Left ventricle myocardium inferior (tissue), 1 donor: ENCODE measurements at regions not wholly inside any gene's neighbourhood (a gene's known extent, or its start where the extent isn't known, plus 50 kb on each side); places are given as distances from the start of the nearest gene placed in this dataset.

Source experiments
- DNase-seq: peaks from one replicate; pipeline ENCODE4 v3.0.0-alpha.2; 2020
- H3K27ac ChIP-seq: fragments of 200-600 bp; replicated peaks from 2 replicates; pipeline ENCODE4 v1.8.0; 2021
- H3K27me3 ChIP-seq: fragments of 200-600 bp; 2 replicates; pipeline ENCODE4 v1.8.0; 2021; ENCODE audit warnings: low read depth
- H3K36me3 ChIP-seq: fragments of 200-600 bp; 2 replicates; pipeline ENCODE4 v1.8.0; 2021
- H3K4me1 ChIP-seq: fragments of 200-600 bp; 2 replicates; pipeline ENCODE4 v1.8.0; 2021
- H3K4me3 ChIP-seq: fragments of 200-600 bp; 2 replicates; pipeline ENCODE4 v1.8.0; 2021; ENCODE audit warnings: mild to moderate bottlenecking, moderate library complexity
- H3K9me3 ChIP-seq: fragments of 200-600 bp; replicated peaks from 2 replicates; pipeline ENCODE4 v1.8.0; 2021
- CTCF ChIP-seq: fragments of 200-600 bp; IDR thresholded peaks from 2 replicates; pipeline ENCODE4 v1.8.0; 2021; ENCODE audit warnings: antibody characterized with exemption, mild to moderate bottlenecking, borderline replicate concordance
- intact Hi-C: fragments of 100-400 bp; cut with micrococcal nuclease; formaldehyde crosslinking; loops from one replicate; pipeline ENCODE4 v1.11.0; 2022
- donor health status: DM: no; HTN: yes; CAD: no; lungs with severe emphysema.

GRCh38 chr1:215002471-215002870 is 80.1 kb upstream of the KCNK2 start:
- Histone ChIP-seq H3K4me1 (no peaks in the 10 kb centered on the region), H3K27me3 (no peaks in the 10 kb centered on the region), H3K4me3 (no peak overlapping the region), H3K36me3 (no peaks in the 10 kb centered on the region), H3K9me3 (no peaks in the 10 kb centered on the region), H3K27ac (no peak overlapping the region)
- TF ChIP-seq CTCF, result no peak
- DNase-seq, result no peak
- intact Hi-C loops, result no loop called here

GRCh38 chr1:215003686-215004085 is 78.9 kb upstream of the KCNK2 start:
- Histone ChIP-seq H3K4me3 (no peak overlapping the region), H3K27me3 (no peaks in the 10 kb centered on the region), H3K9me3 (no peaks in the 10 kb centered on the region), H3K36me3 (no peaks in the 10 kb centered on the region), H3K27ac (no peak overlapping the region), H3K4me1 (no peaks in the 10 kb centered on the region)
- TF ChIP-seq CTCF, result no peak
- intact Hi-C loops, result no loop called here
- no peak for DNase-seq

- no peaks in the 10 kb centered on the region for H3K9me3 ChIP-seq
- H3K27ac ChIP-seq, result no peak overlapping the region
- H3K4me3 ChIP-seq, result no peak overlapping the region
- H3K36me3 ChIP-seq, result no peaks in the 10 kb centered on the region
- no peaks in the 10 kb centered on the region for H3K4me1 ChIP-seq
- H3K27me3 ChIP-seq, result no peaks in the 10 kb centered on the region
- DNase-seq, result no peak
- intact Hi-C loops, result no loop called here
- no peak for TF ChIP-seq CTCF
These were observed 78.3 kb upstream of the KCNK2 start for GRCh38 chr1:215004121-215004827.

- no peak for DNase-seq
- Histone ChIP-seq H3K27me3 (no peaks in the 10 kb centered on the region), H3K9me3 (no peaks in the 10 kb centered on the region), H3K4me1 (no peaks in the 10 kb centered on the region), H3K36me3 (no peaks in the 10 kb centered on the region), H3K27ac (no peak overlapping the region), H3K4me3 (no peak overlapping the region)
- intact Hi-C loops, result no loop called here
- TF ChIP-seq CTCF, result no peak
These were observed 77.5 kb upstream of the KCNK2 start for GRCh38 chr1:215005078-215005477.

- H3K4me1 ChIP-seq, result no peaks in the 10 kb centered on the region
- H3K27ac ChIP-seq, result peak overlapping the region; percentile 16
- H3K9me3 ChIP-seq, result no peaks in the 10 kb centered on the region
- intact Hi-C loops, result no loop called here
- H3K4me3 ChIP-seq, result no peak overlapping the region
- no peak for TF ChIP-seq CTCF
- H3K36me3 ChIP-seq, result no peaks in the 10 kb centered on the region
- H3K27me3 ChIP-seq, result no peaks in the 10 kb centered on the region
- no peak for DNase-seq
These were observed 76.7 kb upstream of the KCNK2 start for GRCh38 chr1:215005656-215006345.
